GM21381 (cell line): ENCODE measurements at regions not wholly inside any gene's neighbourhood (a gene's known extent, or its start where the extent isn't known, plus 50 kb on each side); places are given as distances from the start of the nearest gene placed in this dataset.
A peak's percentile ranks its signal among the peaks of the same experiment; 100 is the strongest.
"Not testable (repeated sequence)": the region's sequence is repeated elsewhere in the genome, so short reads cannot be mapped to it uniquely, and the experiment has no call there.

Experiments used
- ATAC-seq: cut with Tn5 transposase; IDR thresholded peaks from one replicate; pipeline ENCODE4 v1.9.1; 2021; ENCODE audit warnings: mild to moderate bottlenecking, moderate library complexity; ENCODE audit not compliant: unreplicated experiment

DNA sequence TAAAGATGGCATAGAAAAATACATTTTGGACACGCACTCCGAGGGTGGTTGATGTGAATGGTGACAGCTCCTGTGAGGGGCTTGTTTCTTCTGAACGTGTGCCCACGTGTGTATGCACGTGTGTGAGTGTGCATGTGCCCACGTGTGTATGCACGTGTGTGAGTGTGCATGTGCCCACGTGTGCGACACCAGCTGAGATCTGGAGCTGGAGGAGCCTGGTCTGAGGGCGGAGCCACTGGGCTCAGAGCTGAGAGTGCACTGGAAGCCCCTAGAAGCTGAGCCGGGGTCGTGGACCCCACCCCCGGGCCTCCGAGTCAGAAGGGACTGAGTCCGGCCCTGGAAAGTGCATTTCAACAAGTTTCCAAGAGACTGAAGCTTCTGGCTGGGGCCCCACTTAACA, 282.5 kb upstream of the IRX4 start:
- ATAC-seq, result no peak

DNA sequence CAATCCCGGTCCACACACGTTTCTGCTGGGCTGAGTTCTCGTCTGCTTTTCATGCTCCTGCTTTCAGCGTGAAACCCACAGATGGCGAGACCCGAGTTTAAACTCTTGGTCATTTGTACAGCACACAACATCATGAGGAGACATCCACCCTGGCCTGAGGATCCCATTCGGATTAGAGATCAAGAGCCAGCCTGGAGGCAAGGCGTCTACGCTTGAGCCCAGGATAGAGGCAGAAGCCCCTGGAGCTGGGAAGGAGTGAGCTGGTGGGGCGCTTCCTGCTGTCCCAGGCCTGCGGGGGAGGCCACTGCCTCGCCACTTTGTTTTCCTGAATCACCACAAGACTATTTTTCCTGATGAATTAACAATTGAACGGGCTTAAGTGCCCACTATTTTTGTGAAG, 281.9 kb upstream of the IRX4 start:
- no peak for ATAC-seq

DNA sequence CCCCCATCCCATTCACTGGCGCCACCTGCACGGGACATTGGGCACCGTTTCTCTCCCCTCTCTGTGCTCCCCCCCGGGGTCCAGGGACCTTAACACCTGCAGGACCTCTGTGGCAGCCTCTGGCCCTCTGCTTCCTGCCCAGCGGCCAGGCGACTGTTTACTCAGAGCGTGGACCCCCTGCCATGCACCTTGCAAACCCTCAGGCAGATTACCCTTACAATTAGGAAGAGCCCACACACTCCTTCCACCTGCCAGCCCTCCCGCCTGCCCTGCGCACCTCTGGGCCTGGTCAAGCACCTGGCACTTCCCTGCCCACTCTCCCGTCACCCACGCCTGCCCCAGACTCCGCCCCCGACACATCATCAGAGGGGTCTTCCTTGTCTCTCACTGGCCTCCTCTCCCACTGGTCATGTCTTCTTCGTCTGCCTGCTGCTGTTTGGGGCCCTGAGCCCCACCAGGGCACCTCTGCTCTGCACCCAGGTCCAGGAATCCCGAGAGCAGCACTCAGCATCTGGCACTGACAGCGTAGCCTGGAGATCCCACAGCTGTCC, 281.3 kb upstream of the IRX4 start:
- ATAC-seq, result no peak

DNA sequence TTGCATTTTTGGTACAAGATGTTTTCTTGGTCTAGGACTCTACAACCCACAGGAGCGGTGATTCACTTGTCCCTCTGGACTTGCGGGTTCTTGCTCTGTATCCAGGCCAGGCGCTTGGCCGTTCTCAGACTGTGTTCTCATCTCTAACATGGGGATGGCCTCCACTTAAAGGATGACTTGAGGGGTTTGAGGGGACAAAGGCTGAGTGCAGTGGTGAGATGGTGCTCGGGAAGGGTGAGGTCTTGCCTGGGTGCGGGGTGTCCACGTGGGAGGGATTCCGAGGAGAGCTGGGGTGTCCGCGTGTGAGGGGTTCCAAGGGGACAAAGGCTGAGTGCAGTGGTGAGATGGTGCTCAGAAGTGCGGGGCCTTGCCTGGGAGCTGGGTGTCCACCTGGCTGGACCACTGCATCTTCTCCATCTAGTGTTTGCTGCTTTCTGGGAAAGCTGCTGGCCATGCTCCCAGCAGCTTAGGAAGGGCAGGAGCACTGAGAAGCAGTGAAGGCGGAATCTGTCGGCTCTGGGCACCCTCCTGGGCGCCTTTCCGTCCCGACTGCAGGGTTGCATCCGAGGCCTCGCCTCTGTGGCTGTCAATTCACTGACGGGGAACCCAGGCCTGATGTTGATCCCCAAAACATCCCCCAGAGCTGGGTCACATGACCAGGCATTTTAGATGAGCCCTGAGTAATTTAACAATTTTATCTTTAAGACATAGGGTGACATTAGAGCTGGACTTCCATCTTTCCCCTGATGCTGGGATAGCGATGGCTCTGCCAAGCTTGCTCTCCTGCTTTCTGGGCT, 280.5 kb upstream of the IRX4 start:
- no peak for ATAC-seq

DNA sequence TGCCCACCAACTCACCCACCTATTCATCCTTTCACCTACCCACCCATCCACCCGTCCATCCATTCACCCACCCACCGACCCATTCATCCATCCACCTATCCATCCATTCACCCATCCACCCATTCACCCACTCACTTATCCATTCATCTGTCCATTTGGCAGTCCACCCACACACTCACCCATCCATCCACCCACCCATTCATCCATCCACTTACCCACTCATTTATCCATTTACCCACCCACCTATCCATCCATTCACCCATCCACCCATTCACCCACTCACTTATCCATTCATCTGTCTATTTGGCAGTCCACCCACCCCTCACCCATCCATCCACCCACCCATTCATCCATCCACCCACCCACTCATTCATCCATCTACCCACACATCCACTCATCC, 278.1 kb upstream of the IRX4 start:
- ATAC-seq, result no peak

DNA sequence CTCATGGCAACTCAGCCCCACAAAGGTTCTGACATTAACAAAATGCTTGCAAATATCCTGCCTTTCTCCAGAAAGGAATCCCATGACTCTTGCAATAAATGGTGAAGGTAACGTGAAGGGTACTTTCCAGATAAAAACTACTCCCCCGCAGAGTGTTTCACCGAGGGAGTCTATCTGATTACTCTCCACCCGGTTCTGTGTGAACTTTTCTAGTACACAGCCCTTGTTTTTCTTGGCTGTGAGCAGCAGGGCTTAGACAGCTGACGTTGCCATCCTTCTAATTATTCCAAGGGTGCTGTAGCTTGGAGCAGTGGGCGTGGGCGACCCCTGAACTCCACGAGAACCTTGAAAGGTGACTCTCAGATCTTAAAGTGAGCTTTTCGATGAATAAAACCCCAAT, 276.0 kb upstream of the IRX4 start:
- ATAC-seq, result no peak

DNA sequence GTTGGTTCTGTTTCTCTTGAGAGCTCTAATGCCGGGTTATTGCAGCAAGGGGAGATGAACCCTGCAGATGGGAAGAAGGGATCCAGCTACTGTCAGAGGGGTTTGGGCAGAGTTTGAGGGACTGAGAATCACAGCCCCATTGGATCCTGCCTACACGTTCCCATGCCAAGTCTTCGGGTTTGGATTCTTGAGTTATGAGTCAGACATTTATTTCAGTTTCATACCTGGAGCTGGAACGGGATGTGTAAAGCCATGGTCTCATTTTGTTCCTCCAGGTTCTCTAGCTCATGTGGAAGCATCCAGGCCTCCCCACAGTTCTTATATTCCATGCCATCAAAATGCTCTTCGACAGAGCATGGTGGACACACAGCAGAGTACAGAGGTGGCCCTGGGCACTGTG, 275.4 kb upstream of the IRX4 start:
- no peak for ATAC-seq

DNA sequence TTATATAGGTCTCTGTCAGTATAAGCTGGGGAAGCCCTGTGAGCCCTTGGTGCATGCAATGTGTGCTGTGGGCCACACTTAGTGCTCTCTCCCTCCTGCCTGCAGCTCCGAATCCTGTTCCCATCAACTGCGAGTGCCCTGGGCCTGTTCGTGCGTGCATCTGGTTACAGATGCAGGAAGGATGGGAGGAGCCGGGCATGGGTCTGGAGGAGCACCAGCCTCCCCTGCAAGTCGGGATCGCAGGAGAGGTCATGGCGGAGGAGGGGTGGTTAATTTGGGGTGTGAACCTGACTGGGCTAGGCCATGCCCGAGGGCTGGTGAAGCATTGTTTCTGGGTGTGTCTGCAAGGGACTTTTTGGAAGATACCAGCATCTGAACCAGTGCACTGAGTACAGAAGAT, 274.6 kb upstream of the IRX4 start:
- no peak for ATAC-seq

DNA sequence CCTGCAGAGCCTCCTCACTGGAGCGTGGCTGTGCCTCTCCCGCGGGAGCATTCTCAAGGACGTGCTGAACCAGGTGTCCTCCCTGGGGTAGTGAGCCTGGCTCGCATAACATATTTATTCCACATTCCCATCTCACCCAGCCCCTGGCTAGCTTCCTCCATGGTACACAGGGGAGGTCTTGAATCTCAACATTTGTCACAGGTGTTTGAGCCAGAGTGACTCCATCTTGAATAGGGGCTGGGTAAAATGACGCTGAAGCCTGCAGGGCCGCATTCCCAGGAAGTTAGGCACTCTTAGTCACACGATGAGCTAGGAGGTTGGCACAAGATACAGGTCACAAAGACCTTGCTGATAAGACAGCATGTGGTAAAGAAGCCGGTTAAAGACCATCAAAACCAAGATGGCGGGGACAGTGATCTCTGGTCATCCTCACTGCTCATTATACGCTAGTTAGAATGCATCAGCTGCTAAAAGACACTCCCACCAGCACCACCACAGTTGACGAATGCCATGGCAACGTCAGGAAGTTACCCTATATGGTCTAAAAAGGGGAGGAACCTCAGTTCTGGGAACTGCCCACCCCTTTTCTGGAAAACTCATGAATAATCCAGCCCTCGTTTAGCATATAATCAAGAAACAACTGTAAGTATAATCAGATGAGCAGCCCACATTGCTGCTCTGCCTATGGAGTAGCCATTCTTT, 273.8 kb upstream of the IRX4 start:
- no peak for ATAC-seq

DNA sequence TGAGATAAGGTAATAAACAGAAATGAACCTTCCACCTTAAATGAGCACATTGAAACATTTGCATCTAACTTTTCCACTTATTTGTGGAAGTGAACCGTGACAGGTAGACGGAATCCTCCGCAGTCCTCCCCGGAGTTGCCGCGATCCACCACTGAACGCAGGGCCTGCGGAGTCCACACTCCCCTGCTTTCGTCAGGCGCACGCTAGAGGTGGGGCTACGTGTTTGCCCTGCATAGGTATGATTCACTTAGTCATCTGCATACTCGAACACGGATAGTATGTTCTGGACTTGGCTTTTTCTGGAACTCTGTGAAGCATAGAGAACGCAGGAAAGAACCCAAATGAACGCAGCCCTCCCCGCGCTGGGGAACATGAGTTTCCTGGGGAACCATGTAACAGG, 272.8 kb upstream of the IRX4 start:
- ATAC-seq, result no peak

DNA sequence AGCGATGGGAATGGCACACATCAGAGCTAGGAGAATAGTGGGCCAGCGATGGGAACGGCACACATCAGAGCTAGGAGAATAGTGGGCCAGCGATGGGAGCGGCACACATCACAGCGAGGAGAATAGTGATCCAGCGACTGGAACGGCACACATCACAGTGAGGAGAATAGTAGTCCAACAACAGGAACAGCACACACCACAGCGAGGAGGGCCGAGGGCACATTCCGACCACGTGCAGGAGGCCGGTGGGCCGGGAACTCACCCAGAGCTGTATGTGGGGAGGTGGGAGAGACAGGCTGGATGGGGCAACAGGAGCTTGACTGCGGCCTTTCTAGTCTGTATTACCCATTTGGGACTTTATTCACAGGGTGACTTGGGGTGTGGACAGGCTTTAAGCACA, 271.1 kb upstream of the IRX4 start:
- no peak for ATAC-seq

DNA sequence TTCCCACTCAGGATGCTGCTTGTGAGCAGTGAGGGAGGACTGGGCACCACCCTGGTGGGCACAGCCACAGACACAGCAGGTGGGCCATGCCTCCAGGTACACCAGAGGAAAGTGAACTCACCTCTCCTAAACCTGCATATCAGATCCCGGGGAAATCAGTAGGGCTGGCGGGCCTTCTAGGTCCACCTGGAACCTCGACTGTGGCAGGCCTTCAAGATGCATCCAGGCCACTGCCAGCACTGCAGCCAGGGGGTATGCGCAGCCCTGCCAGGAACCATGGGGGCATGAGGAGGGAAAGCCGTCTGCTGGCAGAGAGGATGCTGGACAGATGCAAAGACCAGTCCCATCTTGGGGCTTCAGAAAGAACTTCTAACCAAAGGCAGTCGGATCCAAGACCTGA, 270.6 kb upstream of the IRX4 start:
- ATAC-seq, result no peak

DNA sequence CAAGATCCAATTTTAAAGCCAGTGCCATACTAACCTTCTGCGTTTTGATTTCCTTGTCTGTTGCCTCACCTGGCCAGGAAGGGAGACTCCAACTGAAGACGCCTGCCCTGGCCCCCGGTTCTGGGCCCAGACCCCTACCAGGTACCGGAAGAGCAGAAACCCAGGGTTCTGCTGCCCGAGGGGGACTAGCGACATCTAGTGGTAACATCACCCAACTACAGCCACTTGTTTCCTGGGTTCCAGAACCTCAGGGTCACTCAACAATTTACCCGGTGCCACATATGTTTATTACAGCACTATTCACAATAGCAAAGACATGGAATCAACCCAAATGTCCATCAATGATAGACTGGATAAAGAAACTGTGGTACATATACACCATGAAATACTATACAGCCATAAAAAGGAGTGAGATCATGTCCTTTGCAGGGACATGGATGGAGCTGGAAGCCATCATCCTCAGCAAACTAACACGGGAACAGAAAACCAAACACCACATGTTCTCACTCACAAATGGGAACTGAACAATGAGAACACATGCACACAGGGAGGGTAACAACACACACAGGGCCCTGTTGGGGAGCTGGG, 268.7 kb upstream of the IRX4 start:
- ATAC-seq, result not testable (repeated sequence)

DNA sequence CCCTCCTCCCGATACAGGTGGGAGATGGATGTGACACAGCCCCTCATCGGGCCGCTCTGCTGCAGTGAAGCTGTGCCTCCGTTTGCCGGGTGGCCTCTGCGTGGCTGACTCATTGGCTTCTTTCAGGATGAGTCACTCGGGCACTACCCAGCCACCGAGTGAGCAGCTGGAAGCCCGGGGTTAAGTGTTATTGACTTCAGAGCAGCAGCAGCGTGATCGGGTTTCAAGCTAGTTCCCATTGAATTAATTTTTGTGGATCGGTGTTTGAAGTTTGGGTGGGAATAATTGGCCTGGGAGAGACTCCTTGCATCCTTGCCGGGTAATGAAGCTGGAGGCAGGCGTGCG, 266.4 kb upstream of the IRX4 start:
- peak; percentile 83 for ATAC-seq

DNA sequence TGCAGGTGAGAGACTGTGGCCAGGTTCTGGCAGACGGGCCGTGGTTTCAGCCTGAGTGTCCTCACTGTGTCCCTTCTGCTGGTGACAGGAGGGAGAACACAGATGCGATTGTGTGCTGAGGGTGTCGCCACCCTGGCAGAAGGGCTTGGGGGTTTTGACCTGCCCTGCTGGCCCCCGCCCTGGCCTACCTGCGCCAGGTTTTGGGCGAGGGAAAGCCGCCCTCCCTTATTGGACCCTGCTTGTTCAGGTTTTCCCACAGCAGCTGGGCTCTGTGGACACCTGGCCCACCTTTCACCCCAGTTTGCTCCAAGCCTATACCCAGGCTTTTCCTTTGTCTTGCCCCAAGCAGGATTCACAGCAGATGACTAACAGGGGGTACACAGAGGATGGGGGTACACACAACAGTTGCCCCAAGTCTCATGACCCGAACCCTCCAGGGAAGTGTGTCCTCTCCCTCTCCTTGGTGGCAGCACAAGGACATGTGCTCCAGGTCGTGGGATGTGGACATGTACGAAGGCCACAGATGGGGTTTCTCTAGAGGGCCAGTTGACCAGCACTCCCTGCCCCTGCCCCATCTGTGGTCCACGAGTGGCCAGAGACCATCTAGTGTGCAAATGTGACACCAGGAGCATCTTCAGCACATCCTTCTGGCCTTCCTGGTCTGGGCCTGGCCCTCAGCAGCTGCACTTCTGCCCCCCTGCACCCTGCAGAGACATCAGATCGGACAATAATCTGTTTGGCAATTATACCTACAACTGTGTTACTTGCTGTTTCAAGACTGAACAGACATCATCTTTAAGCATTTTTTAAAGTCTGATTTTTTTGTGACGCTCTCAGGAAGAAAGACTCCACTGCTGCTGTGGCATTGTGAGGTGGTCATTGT, 265.8 kb upstream of the IRX4 start:
- ATAC-seq, result peak; percentile 19

DNA sequence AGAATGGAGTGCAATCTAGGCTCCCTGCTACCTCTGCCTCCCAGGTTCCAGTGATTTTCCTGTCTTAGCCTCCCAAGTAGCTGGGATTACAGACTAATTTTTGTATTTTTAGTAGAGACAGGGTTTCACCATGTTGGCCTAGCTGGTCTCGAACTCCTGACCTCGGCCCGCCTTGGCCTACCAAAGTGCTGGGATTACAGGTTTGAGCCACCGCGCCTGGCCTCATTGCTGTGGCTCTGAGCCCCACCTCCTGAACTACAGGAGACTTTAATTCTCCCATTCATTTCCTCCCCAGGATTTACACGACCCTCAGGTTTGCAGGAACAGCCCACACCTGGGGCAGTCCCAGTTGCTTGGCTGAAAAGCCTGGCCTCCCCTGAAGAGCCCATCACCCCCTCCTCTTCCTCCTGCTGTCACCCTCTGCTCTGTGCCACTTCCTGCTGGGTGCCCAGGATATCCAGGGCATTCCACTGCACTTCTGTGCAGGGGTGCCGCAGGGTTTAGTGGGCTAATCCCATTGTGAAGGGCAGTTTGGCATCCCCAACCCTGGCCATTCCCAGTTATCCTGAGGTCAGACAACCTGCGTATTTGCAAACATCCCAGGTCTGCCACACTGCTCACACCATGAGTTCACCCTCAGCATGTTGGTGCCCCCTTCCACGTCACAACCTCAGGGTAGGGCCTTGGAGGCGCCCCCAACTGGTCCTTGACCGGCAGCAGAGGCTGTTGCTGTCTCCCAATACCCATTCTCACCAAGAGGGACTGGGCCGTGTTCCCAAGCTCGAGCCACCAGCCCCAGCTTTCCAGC, 265.0 kb upstream of the IRX4 start:
- ATAC-seq, result no peak

DNA sequence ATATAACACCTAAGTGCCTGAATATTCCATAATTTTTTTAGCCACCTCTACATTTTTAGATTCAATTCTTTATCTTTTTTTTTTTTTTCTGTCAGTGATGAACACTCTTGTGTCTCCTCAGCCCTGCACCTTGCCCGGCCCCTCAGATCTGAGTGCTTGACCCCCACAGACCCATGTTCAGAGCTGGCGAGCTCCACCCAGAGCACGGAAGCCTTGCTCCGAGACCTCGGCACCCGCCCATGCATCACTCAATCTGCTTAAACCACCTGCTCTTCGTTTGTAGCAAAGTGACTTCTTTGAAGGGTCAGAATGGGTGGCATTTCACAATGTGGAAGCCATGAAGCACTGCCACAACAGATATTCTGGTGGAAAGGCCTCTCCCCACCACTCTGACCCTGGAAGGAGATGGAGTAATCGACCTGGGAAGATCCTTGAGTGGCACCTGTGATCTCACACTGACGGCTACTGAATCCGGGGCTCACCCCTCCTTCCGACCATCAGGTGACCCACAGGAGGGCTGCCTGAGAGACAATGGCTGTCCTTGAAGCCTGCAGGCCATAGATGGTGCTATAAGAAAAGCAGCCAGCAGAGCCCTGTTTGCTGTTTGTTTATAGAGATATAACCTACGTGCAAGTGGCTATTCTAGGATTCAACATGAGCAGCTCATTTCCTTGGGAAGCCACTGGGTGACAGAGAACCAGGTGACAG, 261.1 kb upstream of the IRX4 start:
- no peak for ATAC-seq

DNA sequence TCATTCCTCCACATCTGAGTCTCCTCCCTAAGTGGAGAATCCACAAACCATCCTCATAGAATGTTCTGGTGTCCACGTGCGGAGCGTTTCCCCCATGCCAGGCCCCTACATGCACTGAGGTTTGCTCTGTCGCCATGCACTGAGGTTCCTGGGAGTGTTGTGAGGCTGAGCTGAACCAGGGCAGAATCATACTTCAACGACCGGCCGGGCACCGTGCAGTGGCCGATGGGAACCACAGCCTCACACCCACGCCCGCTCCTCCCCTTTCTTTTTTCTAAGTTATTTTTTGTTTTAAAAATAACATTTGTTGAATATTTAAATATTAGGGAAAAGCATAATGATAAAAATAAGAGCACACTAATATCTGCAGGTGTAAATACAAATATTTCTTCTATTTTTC, 260.4 kb upstream of the IRX4 start:
- no peak for ATAC-seq

DNA sequence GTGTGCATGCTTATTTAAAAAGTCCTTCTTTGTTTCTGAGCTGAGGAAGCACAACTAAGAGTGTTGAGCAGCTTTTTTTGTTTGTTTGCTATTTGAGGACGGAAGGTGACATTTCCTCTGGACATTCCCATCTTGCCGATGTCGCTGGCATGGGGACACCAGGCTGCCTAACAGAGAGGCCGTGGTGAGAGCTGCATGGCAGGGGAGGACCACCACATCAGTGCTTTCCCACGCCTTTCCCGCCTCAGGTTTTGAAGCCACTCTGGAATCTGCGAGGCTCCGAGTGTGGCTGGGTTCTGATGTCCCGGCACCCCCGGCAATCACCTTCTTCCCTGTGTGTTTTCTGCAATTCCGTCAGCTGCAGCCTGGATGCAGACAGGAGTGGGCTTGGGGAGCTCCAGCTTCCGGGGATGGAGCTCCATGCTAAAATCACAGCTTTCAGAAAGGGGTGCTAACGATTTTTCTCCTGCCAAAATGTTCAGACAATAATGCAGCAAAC, 259.8 kb upstream of the IRX4 start:
- no peak for ATAC-seq
